WTC11 (cell line): ENCODE measurements at regions not wholly inside any gene's neighbourhood (a gene's known extent, or its start where the extent isn't known, plus 50 kb on each side); places are given as distances from the start of the nearest gene placed in this dataset.

Experiments used
- ATAC-seq: fragments of 200-7000 bp; cut with Tn5 transposase; 2 replicates; pipeline ENCODE4 v1.10.0; 2021; ENCODE audit warnings: mild to moderate bottlenecking, moderate library complexity
- CTCF ChIA-PET: fragments of 300-600 bp; sonication (Branson Sonifier 250); formaldehyde crosslinking; loops from one replicate; lab custom pipeline; 2021; ENCODE audit warnings: antibody characterized with exemption; lab: Charles Lee
- POLR2A ChIA-PET: fragments of 350-600 bp; sonication (Branson Sonifier 250); formaldehyde crosslinking; loops from one replicate; lab custom pipeline; 2021; ENCODE audit warnings: antibody characterized with exemption; lab: Charles Lee
- DNase-seq: peaks from one replicate; pipeline ENCODE4 v3.0.0; 2021; ENCODE audit warnings: low spot score
- H3K27ac Mint-ChIP-seq: 2 replicates; pipeline ENCODE4 v1.8.0; 2021; ENCODE audit warnings: mixed read lengths
- H3K27me3 Mint-ChIP-seq: 2 replicates; pipeline ENCODE4 v1.8.0; 2021; ENCODE audit warnings: low read depth, mild to moderate bottlenecking, moderate library complexity, mixed read lengths
- H3K36me3 Mint-ChIP-seq: 2 replicates; pipeline ENCODE4 v1.8.0; 2021; ENCODE audit warnings: mixed read lengths
- H3K4me1 Mint-ChIP-seq: 2 replicates; pipeline ENCODE4 v1.8.0; 2022; ENCODE audit warnings: mixed read lengths
- H3K4me3 Mint-ChIP-seq: 2 replicates; pipeline ENCODE4 v1.8.0; 2021; ENCODE audit warnings: mild to moderate bottlenecking, moderate library complexity, mixed read lengths
- H3K9me3 Mint-ChIP-seq: 2 replicates; pipeline ENCODE4 v1.8.0; 2021; ENCODE audit warnings: mixed read lengths
- ATF1 ChIP-seq: sonication (generic); formaldehyde crosslinking; IDR thresholded peaks from 2 replicates; pipeline ENCODE4 v1.8.1; 2023; ENCODE audit warnings: mild to moderate bottlenecking, moderate library complexity, missing genetic modification reagents
- ATF2 ChIP-seq: sonication (generic); formaldehyde crosslinking; IDR thresholded peaks from 2 replicates; pipeline ENCODE4 v1.8.1; 2022; ENCODE audit warnings: low read depth, missing genetic modification reagents, borderline replicate concordance
- CDX4 ChIP-seq: fragments of 250-450 bp; sonication (Bioruptor Pico); IDR thresholded peaks from 2 replicates; pipeline ENCODE4 v1.9.0; 2021; ENCODE audit warnings: moderate library complexity, mild to moderate bottlenecking, inconsistent platforms, borderline replicate concordance
- EMX1 ChIP-seq: fragments of 250-450 bp; sonication (Bioruptor Pico); IDR thresholded peaks from 2 replicates; pipeline ENCODE4 v1.8.0; 2021; ENCODE audit warnings: mild to moderate bottlenecking
- ERG ChIP-seq: fragments of 250-450 bp; sonication (Bioruptor Pico); IDR thresholded peaks from 2 replicates; pipeline ENCODE4 v1.8.0; 2021; ENCODE audit warnings: mild to moderate bottlenecking
- ESRRA ChIP-seq: sonication (generic); formaldehyde crosslinking; IDR thresholded peaks from 2 replicates; pipeline ENCODE4 v1.8.1; 2022; ENCODE audit warnings: mild to moderate bottlenecking, missing genetic modification reagents, borderline replicate concordance
- GTF2I ChIP-seq: fragments of 250-450 bp; sonication (Bioruptor Pico); conservative IDR thresholded peaks from 2 replicates; pipeline ENCODE4 v1.4.0; 2021; ENCODE audit warnings: mild to moderate bottlenecking
- HMGA2 ChIP-seq: fragments of 250-450 bp; sonication (Bioruptor Pico); IDR thresholded peaks from 2 replicates; pipeline ENCODE4 v1.4.0; 2021; ENCODE audit warnings: mild to moderate bottlenecking, moderate library complexity
- OVOL2 ChIP-seq: fragments of 250-450 bp; sonication (Bioruptor Pico); IDR thresholded peaks from 2 replicates; pipeline ENCODE4 v1.9.0; 2021; ENCODE audit warnings: mild to moderate bottlenecking, borderline replicate concordance
- STAT6 ChIP-seq: sonication (generic); formaldehyde crosslinking; conservative IDR thresholded peaks from 2 replicates; pipeline ENCODE4 v1.8.1; 2023; ENCODE audit warnings: mild to moderate bottlenecking, low read depth, missing genetic modification reagents, moderate library complexity
- ZBTB21 ChIP-seq: sonication (generic); formaldehyde crosslinking; IDR thresholded peaks from 2 replicates; pipeline ENCODE4 v1.8.1; 2023; ENCODE audit warnings: mild to moderate bottlenecking, missing genetic modification reagents, borderline replicate concordance
- ZBTB43 ChIP-seq: sonication (generic); formaldehyde crosslinking; IDR thresholded peaks from 2 replicates; pipeline ENCODE4 v1.8.1; 2023; ENCODE audit warnings: mild to moderate bottlenecking, missing genetic modification reagents
- ZNF121 ChIP-seq: sonication (generic); formaldehyde crosslinking; IDR thresholded peaks from 2 replicates; pipeline ENCODE4 v1.8.0; 2023; ENCODE audit warnings: missing genetic modification reagents
- ZSCAN18 ChIP-seq: fragments of 250-450 bp; sonication (Bioruptor Pico); IDR thresholded peaks from 2 replicates; pipeline ENCODE4 v2.1.2; 2022; ENCODE audit warnings: mild to moderate bottlenecking, moderate library complexity

- Mint-ChIP-seq H3K4me3 (no peak overlapping the region), H3K4me1 (peaks cover 4% of the 10 kb centered on the region; the same call in 1 of the 2 replicates), H3K27ac (no peak overlapping the region), H3K27me3 (no peaks in the 10 kb centered on the region; the same call in 1 of the 2 replicates), H3K36me3 (peaks cover 29% of the 10 kb centered on the region), H3K9me3 (peaks cover 64% of the 10 kb centered on the region)
- ATAC-seq (no peak), DNase-seq (no peak)
- TF ChIP-seq ZBTB43 (CRISPR knock-in tag) (no peak), ZNF121 (CRISPR knock-in tag) (no peak), STAT6 (CRISPR knock-in tag) (no peak), ESRRA (no peak), GTF2I (no peak), OVOL2 (CRISPR knock-in tag) (no peak), EMX1 (no peak), ZSCAN18 (CRISPR knock-in tag) (no peak), ERG (CRISPR knock-in tag) (no peak)
- CTCF ChIA-PET, result no interaction called here
- POLR2A ChIA-PET, result no interaction called here
Measured at GRCh38 chr18:77983270-77983669, 733.6 kb downstream of the GALR1 start.

- POLR2A ChIA-PET, result no interaction called here
- Mint-ChIP-seq H3K9me3 (peaks cover 63% of the 10 kb centered on the region), H3K4me3 (no peak overlapping the region), H3K27ac (no peak overlapping the region), H3K27me3 (no peaks in the 10 kb centered on the region; the same call in 1 of the 2 replicates), H3K36me3 (peaks cover 23% of the 10 kb centered on the region), H3K4me1 (peaks cover 4% of the 10 kb centered on the region; the same call in 1 of the 2 replicates)
- DNase-seq (no peak), ATAC-seq (no peak)
- CTCF ChIA-PET, result no interaction called here
- TF ChIP-seq HMGA2 (CRISPR knock-in tag), result no peak
- TF ChIP-seq ZBTB21, result no peak
- TF ChIP-seq ATF1 (CRISPR knock-in tag), result no peak
- TF ChIP-seq CDX4 (CRISPR knock-in tag), result no peak
Measured at GRCh38 chr18:77984178-77984577, 734.5 kb downstream of the GALR1 start.

- TF ChIP-seq ERG (CRISPR knock-in tag) (no peak), ATF2 (no peak)
- Mint-ChIP-seq H3K27ac (no peak overlapping the region), H3K4me1 (peaks cover 4% of the 10 kb centered on the region; the same call in 1 of the 2 replicates), H3K36me3 (peaks cover 23% of the 10 kb centered on the region), H3K4me3 (no peak overlapping the region), H3K27me3 (no peaks in the 10 kb centered on the region; the same call in 1 of the 2 replicates), H3K9me3 (peaks cover 58% of the 10 kb centered on the region)
- ChIA-PET POLR2A (no interaction called here), CTCF (no interaction called here)
- no peak for DNase-seq
- ATAC-seq, result no peak
Measured at GRCh38 chr18:77984833-77985232, 735.2 kb downstream of the GALR1 start.
